CD4-positive, CD25-positive, alpha-beta regulatory T cell (primary cell): ENCODE measurements at regions not wholly inside any gene's neighbourhood (a gene's known extent, or its start where the extent isn't known, plus 50 kb on each side); places are given as distances from the start of the nearest gene placed in this dataset.

ENCODE experiments used
- ATAC-seq, 2 donors: fragments of 150-1000 bp; cut with Tn5 transposase; one replicate each; pipeline ENCODE4 v1.10.0; 2021; ENCODE audit warnings: low read depth in 2 of 2, moderate number of reproducible peaks in 2 of 2, moderate library complexity in 1 of 2
- DNase-seq, 3 donors: peaks; one replicate each; pipeline versions ENCODE4 v3.0.0 to v3.0.0-alpha.2; 2012 to 2022; ENCODE audit warnings: mixed read lengths in 1 of 3
- H3K27ac ChIP-seq: one replicate; pipeline ENCODE4 v1.7.0; 2013; ENCODE audit warnings: mild to moderate bottlenecking, low read length; ENCODE audit not compliant: insufficient read depth, poor library complexity, severe bottlenecking
- H3K27me3 ChIP-seq: one replicate; pipeline ENCODE4 v1.7.0; 2013; ENCODE audit warnings: low read length; ENCODE audit not compliant: control insufficient read depth, insufficient read depth
- H3K36me3 ChIP-seq: one replicate; pipeline ENCODE4 v1.7.0; 2013; ENCODE audit warnings: mild to moderate bottlenecking, low read length, moderate library complexity; ENCODE audit not compliant: control insufficient read depth, insufficient read depth
- H3K4me1 ChIP-seq: 2 replicates; pipeline ENCODE4 v1.7.0; 2013; ENCODE audit warnings: mild to moderate bottlenecking, low read length; ENCODE audit not compliant: insufficient read depth, control insufficient read depth, poor library complexity, severe bottlenecking
- H3K4me3 ChIP-seq: one replicate; pipeline ENCODE4 v1.7.0; 2013; ENCODE audit warnings: low read depth, mild to moderate bottlenecking, low read length, moderate library complexity
- H3K9me3 ChIP-seq, 2 experiments: 1 replicate in 1 of 2; 2 replicates in 1 of 2; pipeline ENCODE4 v1.7.0; 2013; ENCODE audit warnings: low read length in 2 of 2, mild to moderate bottlenecking in 1 of 2, moderate library complexity in 1 of 2; ENCODE audit not compliant: control insufficient read depth in 2 of 2
- H3K27ac Mint-ChIP-seq, 3 donors: one replicate each; pipeline ENCODE4 v1.8.0; 2020 to 2022; ENCODE audit warnings: mild to moderate bottlenecking in 3 of 3, mixed read lengths in 3 of 3, moderate library complexity in 2 of 3
- H3K27me3 Mint-ChIP-seq: one replicate; pipeline ENCODE4 v1.8.0; 2022; ENCODE audit warnings: mild to moderate bottlenecking, mixed read lengths
- H3K36me3 Mint-ChIP-seq: one replicate; pipeline ENCODE4 v1.8.0; 2020; ENCODE audit warnings: mixed read lengths
- H3K4me1 Mint-ChIP-seq, 4 donors: one replicate each; pipeline ENCODE4 v1.8.0; 2020 to 2022; ENCODE audit warnings: mixed read lengths in 4 of 4, mild to moderate bottlenecking in 1 of 4
- H3K4me3 Mint-ChIP-seq, 4 donors: one replicate each; pipeline ENCODE4 v1.8.0; 2020 to 2022; ENCODE audit warnings: mild to moderate bottlenecking in 4 of 4, mixed read lengths in 4 of 4, moderate library complexity in 3 of 4
- H3K9me3 Mint-ChIP-seq, 7 donors: one replicate each; pipeline ENCODE4 v1.8.0; 2020 to 2022; ENCODE audit warnings: mixed read lengths in 7 of 7, mild to moderate bottlenecking in 3 of 7, moderate library complexity in 2 of 7

- Mint-ChIP-seq H3K9me3 (peaks cover 0 to 2% (median 0%) of the 10 kb centered on the region in 7 donors), H3K27me3 (peaks cover 4% of the 10 kb centered on the region), H3K4me3 (no peak overlapping the region), H3K36me3 (no peaks in the 10 kb centered on the region), H3K4me1 (no peaks in the 10 kb centered on the region), H3K27ac (no peak overlapping the region)
- Histone ChIP-seq H3K27me3 (peaks cover 4% of the 10 kb centered on the region), H3K27ac (no peak overlapping the region), H3K9me3 (no peaks in the 10 kb centered on the region), H3K4me1 (no peaks in the 10 kb centered on the region), H3K36me3 (no peaks in the 10 kb centered on the region), H3K4me3 (no peak overlapping the region)
- ATAC-seq (no peak), DNase-seq (no peak)
Measured at GRCh38 chr1:209383907-209384709, 199.4 kb upstream of the CAMK1G start.

GRCh38 chr1:209384710-209385550 lies 198.6 kb upstream of the CAMK1G start:
- Mint-ChIP-seq H3K27ac (no peak overlapping the region), H3K4me1 (no peaks in the 10 kb centered on the region), H3K27me3 (peaks cover 4% of the 10 kb centered on the region), H3K4me3 (no peak overlapping the region), H3K9me3 (peaks cover 0 to 2% (median 0%) of the 10 kb centered on the region in 7 donors), H3K36me3 (no peaks in the 10 kb centered on the region)
- H3K27ac ChIP-seq: no peak overlapping the region
- no peaks in the 10 kb centered on the region for H3K9me3 ChIP-seq
- H3K27me3 ChIP-seq: peaks cover 4% of the 10 kb centered on the region
- H3K4me1 ChIP-seq: no peaks in the 10 kb centered on the region
- no peak overlapping the region for H3K4me3 ChIP-seq
- DNase-seq: no peak
- H3K36me3 ChIP-seq: no peaks in the 10 kb centered on the region
- no peak for ATAC-seq

GRCh38 chr1:209386156-209386555 lies 197.4 kb upstream of the CAMK1G start:
- no peak for ATAC-seq
- no peaks in the 10 kb centered on the region for H3K36me3 ChIP-seq
- no peaks in the 10 kb centered on the region for H3K9me3 ChIP-seq
- H3K27me3 ChIP-seq: peaks cover 4% of the 10 kb centered on the region
- H3K4me1 ChIP-seq: no peaks in the 10 kb centered on the region
- H3K27ac Mint-ChIP-seq: no peak overlapping the region
- H3K27ac ChIP-seq: no peak overlapping the region
- peaks cover 0 to 2% (median 0%) of the 10 kb centered on the region in 7 donors for H3K9me3 Mint-ChIP-seq
- no peak for DNase-seq
- H3K4me3 ChIP-seq: no peak overlapping the region
- no peaks in the 10 kb centered on the region for H3K4me1 Mint-ChIP-seq
- H3K36me3 Mint-ChIP-seq: no peaks in the 10 kb centered on the region
- H3K4me3 Mint-ChIP-seq: no peak overlapping the region
- peaks cover 4% of the 10 kb centered on the region for H3K27me3 Mint-ChIP-seq

- Mint-ChIP-seq H3K36me3 (no peaks in the 10 kb centered on the region), H3K27me3 (peaks cover 4% of the 10 kb centered on the region), H3K27ac (no peak overlapping the region), H3K4me3 (no peak overlapping the region), H3K9me3 (peaks cover 0 to 2% (median 0%) of the 10 kb centered on the region in 7 donors), H3K4me1 (no peaks in the 10 kb centered on the region)
- Histone ChIP-seq H3K27ac (no peak overlapping the region), H3K4me3 (no peak overlapping the region), H3K9me3 (no peaks in the 10 kb centered on the region), H3K4me1 (no peaks in the 10 kb centered on the region), H3K27me3 (peaks cover 4% of the 10 kb centered on the region), H3K36me3 (no peaks in the 10 kb centered on the region)
- no peak for DNase-seq
- no peak for ATAC-seq
Measured at GRCh38 chr1:209387271-209387968, 196.1 kb upstream of the CAMK1G start.

GRCh38 chr1:209387969-209388329 lies 195.6 kb upstream of the CAMK1G start:
- H3K27ac ChIP-seq: no peak overlapping the region
- Mint-ChIP-seq H3K4me1 (no peaks in the 10 kb centered on the region), H3K36me3 (no peaks in the 10 kb centered on the region), H3K27me3 (peaks cover 4% of the 10 kb centered on the region), H3K27ac (no peak overlapping the region), H3K4me3 (no peak overlapping the region), H3K9me3 (peaks cover 0 to 2% (median 0%) of the 10 kb centered on the region in 7 donors)
- H3K36me3 ChIP-seq: no peaks in the 10 kb centered on the region
- H3K27me3 ChIP-seq: peaks cover 4% of the 10 kb centered on the region
- ATAC-seq: no peak
- H3K9me3 ChIP-seq: no peaks in the 10 kb centered on the region
- no peaks in the 10 kb centered on the region for H3K4me1 ChIP-seq
- no peak for DNase-seq
- H3K4me3 ChIP-seq: no peak overlapping the region

GRCh38 chr1:209388358-209388757 lies 195.2 kb upstream of the CAMK1G start:
- DNase-seq (no peak), ATAC-seq (no peak)
- no peaks in the 10 kb centered on the region for H3K4me1 Mint-ChIP-seq
- H3K4me1 ChIP-seq: no peaks in the 10 kb centered on the region
- H3K4me3 ChIP-seq: no peak overlapping the region
- peaks cover 0 to 2% (median 0%) of the 10 kb centered on the region in 7 donors for H3K9me3 Mint-ChIP-seq
- H3K27ac ChIP-seq: no peak overlapping the region
- H3K27me3 Mint-ChIP-seq: peaks cover 4% of the 10 kb centered on the region
- H3K36me3 Mint-ChIP-seq: no peaks in the 10 kb centered on the region
- H3K36me3 ChIP-seq: no peaks in the 10 kb centered on the region
- no peak overlapping the region for H3K27ac Mint-ChIP-seq
- peaks cover 4% of the 10 kb centered on the region for H3K27me3 ChIP-seq
- no peak overlapping the region for H3K4me3 Mint-ChIP-seq
- H3K9me3 ChIP-seq: no peaks in the 10 kb centered on the region

GRCh38 chr1:209389258-209389657 lies 194.3 kb upstream of the CAMK1G start:
- DNase-seq (no peak), ATAC-seq (no peak)
- H3K9me3 Mint-ChIP-seq: no peaks in the 10 kb centered on the region
- H3K4me3 ChIP-seq: no peak overlapping the region
- H3K27ac Mint-ChIP-seq: no peak overlapping the region
- H3K27me3 ChIP-seq: peaks cover 4% of the 10 kb centered on the region
- H3K36me3 Mint-ChIP-seq: no peaks in the 10 kb centered on the region
- H3K9me3 ChIP-seq: no peaks in the 10 kb centered on the region
- H3K27me3 Mint-ChIP-seq: no peaks in the 10 kb centered on the region
- no peaks in the 10 kb centered on the region for H3K36me3 ChIP-seq
- no peaks in the 10 kb centered on the region for H3K4me1 ChIP-seq
- H3K27ac ChIP-seq: no peak overlapping the region
- no peaks in the 10 kb centered on the region for H3K4me1 Mint-ChIP-seq
- H3K4me3 Mint-ChIP-seq: no peak overlapping the region
